BLaER1 treated with 17β-estradiol and CSF1 and Interleukin-3, amounts not matched to agents 10 nM and 100 nM (cell line): ENCODE measurements at regions not wholly inside any gene's neighbourhood (a gene's known extent, or its start where the extent isn't known, plus 50 kb on each side); places are given as distances from the start of the nearest gene placed in this dataset.

ENCODE experiments used
- H3K27ac ChIP-seq, 11 experiments: shearing (Covaris generic); formaldehyde crosslinking; 2 replicates each; pipeline ENCODE4 v1.8.1; 2022
- H3K27me3 ChIP-seq, 11 experiments: shearing (Covaris generic); formaldehyde crosslinking; 2 replicates each; pipeline ENCODE4 v1.8.1; 2022
- H3K36me3 ChIP-seq, 11 experiments: shearing (Covaris generic); formaldehyde crosslinking; 2 replicates each; pipeline ENCODE4 v1.8.1; 2022
- H3K4me1 ChIP-seq, 10 experiments: shearing (Covaris generic); formaldehyde crosslinking; 2 replicates each; pipeline ENCODE4 v1.8.1; 2022
- H3K4me2 ChIP-seq, 11 experiments: shearing (Covaris generic); formaldehyde crosslinking; 2 replicates each; pipeline ENCODE4 v1.8.1; 2022
- H3K4me3 ChIP-seq, 10 experiments: shearing (Covaris generic); formaldehyde crosslinking; 2 replicates each; pipeline ENCODE4 v1.8.1; 2022
- H3K9ac ChIP-seq, 11 experiments: shearing (Covaris generic); formaldehyde crosslinking; 2 replicates each; pipeline ENCODE4 v1.8.1; 2022
- H3K9me3 ChIP-seq, 11 experiments: shearing (Covaris generic); formaldehyde crosslinking; replicated peaks in 1 of 11; 2 replicates each; pipeline ENCODE4 v1.8.1; 2022
- H4K20me1 ChIP-seq, 11 experiments: shearing (Covaris generic); formaldehyde crosslinking; 2 replicates each; pipeline ENCODE4 v1.8.1; 2022
- Cebpa-rat ChIP-seq, 11 experiments: shearing (Covaris generic); IDR thresholded peaks; 2 replicates each; pipeline ENCODE4 v1.8.1; 2022

GRCh38 chr3:481111-481510, 284.5 kb downstream of the CHL1 start:
- Histone ChIP-seq H4K20me1 (no peaks in the 10 kb centered on the region), H3K36me3 (no peaks in the 10 kb centered on the region), H3K27ac (no peak overlapping the region), H3K27me3 (no peaks in the 10 kb centered on the region), H3K4me1 (peaks cover 0 to 20% (median 0%) of the 10 kb centered on the region in 10 experiments; a peak in 7 of 20 replicates), H3K9me3 (peaks cover 4 to 15% (median 9%) of the 10 kb centered on the region in 11 experiments; a peak in 12 of 22 replicates), H3K4me3 (no peak overlapping the region), H3K4me2 (peak overlapping the region in 2 of 11 experiments; percentile 21 to 34; a peak in 2 of 22 replicates), H3K9ac (no peak overlapping the region)
- no peak for TF ChIP-seq Cebpa-rat (IDR thresholded peaks at IDR 0.05)

- Histone ChIP-seq H3K9ac (no peak overlapping the region), H3K27me3 (no peaks in the 10 kb centered on the region), H3K4me1 (peaks cover 0 to 20% (median 0%) of the 10 kb centered on the region in 10 experiments; a peak in 7 of 20 replicates), H3K4me2 (no peak overlapping the region), H3K9me3 (peaks cover 4 to 15% (median 9%) of the 10 kb centered on the region in 11 experiments; a peak in 12 of 22 replicates), H4K20me1 (no peaks in the 10 kb centered on the region), H3K27ac (no peak overlapping the region), H3K4me3 (no peak overlapping the region), H3K36me3 (no peaks in the 10 kb centered on the region)
- no peak for TF ChIP-seq Cebpa-rat (IDR thresholded peaks at IDR 0.05)
Observed at GRCh38 chr3:481680-482079, 285.1 kb downstream of the CHL1 start.

GRCh38 chr3:482479-482878, 285.9 kb downstream of the CHL1 start:
- peaks cover 0 to 20% (median 0%) of the 10 kb centered on the region in 10 experiments; a peak in 7 of 20 replicates for H3K4me1 ChIP-seq
- H3K27me3 ChIP-seq: no peaks in the 10 kb centered on the region
- no peak overlapping the region for H3K4me2 ChIP-seq
- H3K9me3 ChIP-seq: peaks cover 4 to 15% (median 9%) of the 10 kb centered on the region in 11 experiments; a peak in 12 of 22 replicates
- no peaks in the 10 kb centered on the region for H3K36me3 ChIP-seq
- H3K27ac ChIP-seq: no peak overlapping the region
- TF ChIP-seq Cebpa-rat (IDR thresholded peaks at IDR 0.05): no peak
- no peak overlapping the region for H3K9ac ChIP-seq
- no peaks in the 10 kb centered on the region for H4K20me1 ChIP-seq
- H3K4me3 ChIP-seq: no peak overlapping the region

GRCh38 chr3:484341-484740, 287.8 kb downstream of the CHL1 start:
- no peaks in the 10 kb centered on the region for H3K36me3 ChIP-seq
- H3K4me1 ChIP-seq: peaks cover 0 to 20% (median 0%) of the 10 kb centered on the region in 10 experiments; a peak in 7 of 20 replicates
- peak overlapping the region in 3 of 11 experiments; percentile 30 to 39 (median 32); a peak in 3 of 22 replicates for H3K4me2 ChIP-seq
- no peak overlapping the region for H3K4me3 ChIP-seq
- H3K9ac ChIP-seq: 0 out of 22 replicates have a peak overlapping the region, but pooled peaks of 1 of the 11 experiments have one; percentile 7
- H3K9me3 ChIP-seq: peaks cover 0 to 12% (median 3%) of the 10 kb centered on the region in 11 experiments; a peak in 9 of 22 replicates
- no peaks in the 10 kb centered on the region for H3K27me3 ChIP-seq
- H4K20me1 ChIP-seq: no peaks in the 10 kb centered on the region
- no peak overlapping the region for H3K27ac ChIP-seq
- TF ChIP-seq Cebpa-rat (IDR thresholded peaks at IDR 0.05): no peak

- H3K4me3 ChIP-seq: no peak overlapping the region
- H3K9ac ChIP-seq: no peak overlapping the region
- no peaks in the 10 kb centered on the region for H3K27me3 ChIP-seq
- H4K20me1 ChIP-seq: no peaks in the 10 kb centered on the region
- H3K36me3 ChIP-seq: no peaks in the 10 kb centered on the region
- no peak overlapping the region for H3K4me2 ChIP-seq
- no peak for TF ChIP-seq Cebpa-rat (IDR thresholded peaks at IDR 0.05)
- peaks cover 0 to 8% (median 0%) of the 10 kb centered on the region in 11 experiments; a peak in 6 of 22 replicates for H3K9me3 ChIP-seq
- H3K27ac ChIP-seq: no peak overlapping the region
- H3K4me1 ChIP-seq: peaks cover 6 to 16% (median 8%) of the 10 kb centered on the region in 10 experiments; a peak in 19 of 20 replicates
Observed at GRCh38 chr3:487614-488013, 291.1 kb downstream of the CHL1 start.

DNA sequence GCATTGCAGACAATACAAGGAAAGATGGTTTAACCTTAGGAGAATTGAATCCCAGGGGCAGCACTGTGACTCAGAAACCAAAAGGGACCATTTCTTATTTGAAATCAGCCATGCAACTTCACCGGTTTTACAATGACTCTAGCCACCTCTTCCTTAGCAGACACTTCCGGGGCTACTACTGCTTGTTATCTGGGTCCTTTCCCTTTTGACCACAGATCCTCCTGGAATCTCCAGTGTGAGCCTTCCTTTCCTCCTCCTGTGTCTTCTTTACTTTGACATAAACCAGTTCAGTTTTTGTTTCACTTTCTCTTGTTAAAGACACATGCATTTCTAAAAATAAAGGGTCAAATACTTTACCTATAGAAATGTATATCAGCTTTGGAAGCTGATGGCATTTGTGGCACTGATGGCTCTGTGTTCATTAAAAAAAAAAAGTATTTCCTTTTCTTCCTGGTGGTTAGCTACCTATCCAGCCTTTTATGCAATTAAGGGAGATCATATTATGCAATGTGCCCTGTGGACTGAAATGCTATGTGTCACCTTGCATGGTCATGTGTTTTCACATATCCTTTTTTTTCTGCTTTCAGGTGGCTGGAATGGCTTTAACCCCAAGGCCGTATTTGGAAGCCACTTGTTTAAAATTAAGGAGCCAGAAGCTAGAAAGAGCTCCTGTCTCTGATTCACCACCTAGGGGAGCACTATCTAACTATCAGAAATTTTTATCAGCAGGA, 296.2 kb downstream of the CHL1 start:
- peaks cover 0 to 8% (median 0%) of the 10 kb centered on the region in 11 experiments; a peak in 3 of 22 replicates for H3K9me3 ChIP-seq
- H3K4me1 ChIP-seq: peaks cover 10 to 13% (median 11%) of the 10 kb centered on the region in 10 experiments; a peak in 16 of 20 replicates
- H3K9ac ChIP-seq: peak overlapping the region in 1 of 11 experiments; percentile 18; a peak in 1 of 22 replicates
- no peaks in the 10 kb centered on the region for H3K27me3 ChIP-seq
- no peak for TF ChIP-seq Cebpa-rat (IDR thresholded peaks at IDR 0.05)
- H4K20me1 ChIP-seq: no peaks in the 10 kb centered on the region
- peak overlapping the region in 4 of 11 experiments; percentile 3 to 43 (median 38); a peak in 5 of 22 replicates for H3K27ac ChIP-seq
- peak overlapping the region; percentile 28 to 78 (median 64); a peak in 21 of 22 replicates for H3K4me2 ChIP-seq
- H3K4me3 ChIP-seq: peak overlapping the region in 1 of 10 experiments; percentile 17; a peak in 1 of 20 replicates
- no peaks in the 10 kb centered on the region for H3K36me3 ChIP-seq

DNA sequence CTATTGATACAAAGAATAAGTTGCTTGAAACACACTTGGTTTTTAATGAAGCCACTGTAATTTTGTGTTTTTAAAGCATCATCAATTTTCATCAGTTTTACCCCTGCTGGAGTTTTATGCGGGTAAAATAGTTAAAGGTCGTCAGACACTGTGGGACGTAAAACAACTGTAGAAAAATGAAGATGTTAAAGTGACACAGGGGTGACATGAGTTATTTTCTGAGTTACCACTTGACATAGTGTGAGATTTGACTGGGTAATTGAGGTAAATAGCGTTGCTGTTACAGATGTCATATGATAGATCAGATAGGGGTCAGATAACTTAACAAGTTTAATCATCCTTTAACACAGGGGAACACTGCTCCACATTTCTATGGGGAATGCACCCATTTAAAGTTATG, 297.6 kb downstream of the CHL1 start:
- no peaks in the 10 kb centered on the region for H3K9me3 ChIP-seq

GRCh38 chr3:498487-498886, 301.9 kb downstream of the CHL1 start:
- no peaks in the 10 kb centered on the region for H3K9me3 ChIP-seq
- no peak overlapping the region for H3K4me3 ChIP-seq
- no peaks in the 10 kb centered on the region for H4K20me1 ChIP-seq
- no peaks in the 10 kb centered on the region for H3K27me3 ChIP-seq
- H3K4me2 ChIP-seq: no peak overlapping the region
- no peak overlapping the region for H3K9ac ChIP-seq
- H3K27ac ChIP-seq: no peak overlapping the region
- H3K4me1 ChIP-seq: no peaks in the 10 kb centered on the region
- no peaks in the 10 kb centered on the region for H3K36me3 ChIP-seq
- TF ChIP-seq Cebpa-rat (IDR thresholded peaks at IDR 0.05): no peak

More for the DNA sequence above, 297.6 kb downstream of the CHL1 start:
- peaks cover 10 to 13% (median 11%) of the 10 kb centered on the region in 10 experiments; a peak in 16 of 20 replicates for H3K4me1 ChIP-seq
- no peak overlapping the region for H3K9ac ChIP-seq
- no peak overlapping the region for H3K27ac ChIP-seq
- H3K4me2 ChIP-seq: no peak overlapping the region
- no peaks in the 10 kb centered on the region for H4K20me1 ChIP-seq
- no peaks in the 10 kb centered on the region for H3K36me3 ChIP-seq
- no peaks in the 10 kb centered on the region for H3K27me3 ChIP-seq
- no peak overlapping the region for H3K4me3 ChIP-seq
- TF ChIP-seq Cebpa-rat (IDR thresholded peaks at IDR 0.05): no peak

GRCh38 chr3:499001-499761, 302.6 kb downstream of the CHL1 start:
- no peak for TF ChIP-seq Cebpa-rat (IDR thresholded peaks at IDR 0.05)
- Histone ChIP-seq H3K4me3 (no peak overlapping the region), H3K36me3 (no peaks in the 10 kb centered on the region), H3K9ac (no peak overlapping the region), H4K20me1 (no peaks in the 10 kb centered on the region), H3K9me3 (no peaks in the 10 kb centered on the region), H3K4me2 (no peak overlapping the region), H3K27ac (no peak overlapping the region), H3K4me1 (no peaks in the 10 kb centered on the region), H3K27me3 (no peaks in the 10 kb centered on the region)
